GM19239 (cell line): ENCODE measurements at regions not wholly inside any gene's neighbourhood (a gene's known extent, or its start where the extent isn't known, plus 50 kb on each side); places are given as distances from the start of the nearest gene placed in this dataset.

Experiments used
- DNase-seq: peaks from one replicate; pipeline ENCODE4 v3.0.0; 2011; ENCODE audit warnings: low spot score; ENCODE audit not compliant: insufficient read length
- FAIRE-seq: peaks from 2 replicates; lab custom pipeline; 2011; peaks lifted over from hg19 to GRCh38; lab: Jason Lieb, UNC

DNA sequence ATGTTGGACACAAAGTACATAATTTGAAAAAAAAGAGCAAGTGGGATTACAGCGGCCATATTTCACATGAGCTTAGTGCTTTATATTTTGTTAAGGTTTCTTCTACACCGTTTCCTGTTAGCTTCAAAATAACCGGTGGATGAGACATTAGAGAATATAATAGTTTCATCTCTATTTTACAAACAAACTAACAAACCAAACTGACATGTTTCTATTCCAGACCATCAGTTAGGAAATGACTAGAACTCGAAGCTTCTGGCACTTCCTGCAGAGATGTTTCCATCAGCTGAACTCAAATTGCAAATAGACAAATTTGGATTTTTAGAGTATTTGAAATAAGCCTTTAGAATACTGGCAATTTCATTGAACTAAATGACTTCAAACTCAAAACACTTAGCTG is 86.5 kb downstream of the MTRR start:
- FAIRE-seq (no peak), DNase-seq (no peak)

DNA sequence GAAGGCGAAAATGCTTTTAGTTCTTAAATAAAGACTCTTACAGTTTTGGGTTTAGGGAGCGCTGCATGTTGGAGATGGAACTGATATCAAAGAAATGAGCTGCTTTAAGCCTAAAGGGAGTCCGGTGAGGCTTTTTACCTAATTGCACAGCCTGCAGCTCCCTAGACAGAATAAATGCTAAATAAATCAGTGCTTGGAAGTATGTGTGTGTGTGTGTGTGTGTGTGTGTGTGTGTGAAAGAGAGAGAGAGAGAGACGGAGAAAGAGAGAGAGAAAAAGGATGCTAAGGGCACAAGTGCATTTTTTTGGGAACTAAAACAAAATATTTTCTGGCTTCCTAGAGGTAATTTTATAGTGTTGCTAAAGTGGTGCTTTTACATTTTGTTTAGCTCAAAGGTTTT is 88.4 kb downstream of the MTRR start:
- DNase-seq (no peak), FAIRE-seq (no peak)

DNA sequence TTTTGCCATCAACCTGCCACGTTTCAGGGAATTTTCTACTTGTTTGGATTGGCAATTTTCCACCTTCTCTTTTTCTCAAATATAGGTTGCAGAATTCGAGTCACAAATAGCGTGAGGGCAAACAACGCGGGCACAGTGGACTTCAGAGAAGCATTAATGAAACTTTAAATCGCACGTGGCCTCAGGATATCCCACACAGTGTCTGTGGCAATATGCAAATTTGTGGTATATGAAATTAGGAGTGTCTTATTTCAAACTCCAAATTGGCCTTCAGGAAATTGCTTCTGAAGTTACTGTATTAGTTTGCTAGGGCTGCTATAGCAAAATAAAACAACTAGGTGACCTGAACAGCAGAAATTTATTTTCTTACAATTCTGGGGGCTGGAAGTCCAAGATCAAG is 91.2 kb downstream of the MTRR start:
- no peak for DNase-seq
- no peak for FAIRE-seq

DNA sequence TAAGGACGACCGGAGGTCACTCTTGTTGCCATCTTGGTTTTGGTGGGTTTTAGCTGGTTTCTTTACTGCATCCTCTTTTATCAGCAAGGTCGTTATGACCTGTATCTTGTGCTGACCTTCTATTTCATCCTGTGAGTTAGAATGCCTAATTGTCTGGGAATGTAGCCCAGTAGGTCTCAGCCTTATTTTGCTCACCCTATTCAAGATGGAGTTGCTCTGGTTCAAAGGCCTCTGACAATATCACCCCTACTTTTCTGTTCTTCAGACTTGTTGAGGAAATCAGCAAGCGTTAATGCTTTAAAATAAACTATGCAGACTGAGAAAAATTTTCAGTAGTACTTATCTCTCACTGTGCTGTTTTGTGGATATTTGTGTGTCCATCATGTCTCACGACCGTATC is 92.6 kb downstream of the MTRR start:
- FAIRE-seq: no peak
- DNase-seq: no peak

DNA sequence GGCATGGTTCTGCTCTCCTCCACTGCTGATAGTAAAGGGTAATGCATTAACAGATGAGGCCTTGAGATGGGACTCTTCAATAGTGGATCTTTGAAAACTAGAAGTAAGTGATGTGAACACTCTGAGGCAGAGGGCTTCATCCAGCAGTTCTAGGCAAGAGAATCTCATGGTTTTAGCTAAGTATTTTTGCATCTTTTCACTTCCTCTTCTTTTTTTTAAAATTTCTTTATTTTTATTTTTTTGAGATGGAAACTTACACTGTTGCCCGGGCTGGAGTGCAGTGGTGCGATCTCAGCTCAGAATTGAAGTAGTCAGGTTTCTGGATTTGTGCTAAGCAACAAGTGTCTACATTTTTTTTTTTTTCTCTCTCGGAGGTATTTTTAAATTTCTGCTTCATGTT is 101.9 kb downstream of the MTRR start:
- peak; percentile 35 for FAIRE-seq
- no peak for DNase-seq

DNA sequence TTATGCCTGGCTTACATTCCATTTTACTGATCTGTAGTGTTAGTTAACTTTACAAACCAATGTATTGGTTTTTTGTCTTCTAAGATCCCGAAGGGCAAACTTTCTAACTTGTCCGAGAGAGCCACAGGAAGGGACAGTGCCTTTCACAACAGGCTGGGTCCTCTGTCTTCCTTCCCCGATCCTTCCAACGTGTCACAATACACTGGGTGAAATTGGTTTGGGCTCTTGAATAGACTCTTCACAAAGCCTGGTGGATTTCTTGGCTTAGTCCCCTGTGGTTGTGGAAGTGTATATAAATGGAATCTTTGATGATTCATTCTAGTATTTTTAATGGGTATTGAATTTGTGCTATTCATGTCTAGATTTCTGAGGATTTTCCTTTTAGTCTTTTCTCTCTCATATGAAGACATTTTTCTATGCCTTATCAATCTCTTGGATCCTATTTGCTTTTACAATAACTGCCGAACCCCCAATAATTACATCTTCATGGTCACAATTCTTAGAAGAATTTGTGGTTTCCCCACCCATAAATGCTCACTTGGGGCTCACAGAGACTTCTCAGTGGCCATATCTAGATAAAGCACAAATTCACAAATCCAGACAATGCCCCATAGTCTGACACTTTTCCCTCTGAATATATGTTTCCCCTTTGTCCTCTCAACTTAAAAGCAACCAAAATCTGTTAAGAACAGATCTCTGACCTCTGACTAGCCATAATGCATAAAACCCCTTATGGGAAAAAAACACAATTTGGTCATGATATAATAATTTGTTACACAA is 107.7 kb downstream of the MTRR start:
- DNase-seq (no peak), FAIRE-seq (no peak)

DNA sequence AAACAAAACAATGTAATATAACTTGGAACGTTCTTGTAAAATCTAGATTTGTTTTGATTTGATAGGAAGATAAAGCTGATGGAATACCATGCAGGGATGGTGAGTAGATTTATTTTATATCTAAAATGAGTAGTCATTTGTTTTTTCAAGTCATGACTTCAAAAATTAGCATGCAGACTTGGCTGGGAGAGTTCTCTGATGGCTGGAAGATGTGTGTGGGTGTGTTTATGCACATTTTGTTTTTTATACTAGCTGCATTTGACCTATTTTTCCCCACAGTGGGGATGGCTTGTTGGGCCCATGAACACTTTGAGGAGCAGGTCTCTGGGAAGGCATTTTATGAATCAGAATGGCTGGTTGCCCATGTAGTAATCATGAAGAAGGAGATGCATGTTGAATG is 109.2 kb downstream of the MTRR start:
- no peak for DNase-seq
- no peak for FAIRE-seq

DNA sequence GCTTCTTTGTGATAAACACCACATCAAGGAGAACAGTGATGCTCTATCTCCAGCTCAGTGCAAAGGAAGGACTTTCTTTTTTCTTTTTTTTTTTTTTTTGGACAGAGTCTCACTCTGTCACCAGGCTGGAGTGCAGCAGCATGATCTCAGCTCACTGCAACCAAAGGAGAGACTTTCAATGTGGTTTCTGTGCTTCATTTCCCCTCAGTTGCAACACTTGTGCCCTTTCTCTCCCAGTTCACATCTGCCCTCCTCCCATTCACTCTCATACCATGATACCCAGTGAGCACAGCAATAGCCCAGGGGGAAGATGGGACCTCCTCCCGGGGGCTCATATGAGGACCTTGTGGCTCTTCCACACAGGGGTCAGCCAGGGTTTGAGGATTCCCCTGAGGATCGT is 110.0 kb downstream of the MTRR start:
- FAIRE-seq: no peak

DNA sequence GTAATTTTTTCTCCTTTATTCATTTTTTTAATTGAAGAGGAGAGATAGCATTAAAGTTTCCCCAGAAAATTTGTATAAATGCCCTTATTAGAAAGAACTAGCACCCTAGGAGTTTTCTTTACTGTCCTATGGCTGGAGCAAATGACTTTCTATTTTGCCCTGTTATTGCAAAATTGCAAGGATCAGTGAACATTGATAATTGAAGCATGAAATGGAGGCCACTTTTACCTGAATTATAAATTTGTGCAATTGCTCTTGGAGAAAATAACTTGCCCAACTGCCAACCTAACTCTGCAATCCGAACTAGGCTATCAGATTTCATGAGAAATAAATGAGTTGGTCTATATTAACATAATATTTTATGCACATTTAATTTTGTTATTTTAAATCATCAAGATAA is 111.9 kb downstream of the MTRR start:
- no peak for DNase-seq
- FAIRE-seq: no peak

More for the DNA sequence above, 110.0 kb downstream of the MTRR start:
- no peak for DNase-seq

DNA sequence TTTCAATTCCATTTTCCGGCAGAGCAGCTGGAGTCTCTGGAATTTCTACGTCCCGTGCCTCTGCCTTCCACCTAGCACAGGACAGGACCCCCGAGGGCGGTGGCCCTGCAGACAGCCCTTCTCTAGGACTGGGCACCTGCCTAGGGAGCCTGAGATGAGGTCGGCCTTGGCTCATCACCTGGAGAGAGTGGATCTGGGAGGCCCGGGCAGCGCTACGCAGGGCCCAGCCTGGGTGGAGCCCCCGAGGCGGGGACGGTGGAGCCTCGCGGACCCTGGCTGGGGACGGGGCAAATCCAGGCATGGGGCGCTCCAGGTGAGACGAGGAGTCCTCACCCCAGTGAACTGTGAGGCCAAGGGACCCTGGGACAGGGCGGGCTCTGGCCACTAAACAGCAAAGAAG is 114.5 kb downstream of the MTRR start:
- DNase-seq: no peak
- FAIRE-seq: no peak

DNA sequence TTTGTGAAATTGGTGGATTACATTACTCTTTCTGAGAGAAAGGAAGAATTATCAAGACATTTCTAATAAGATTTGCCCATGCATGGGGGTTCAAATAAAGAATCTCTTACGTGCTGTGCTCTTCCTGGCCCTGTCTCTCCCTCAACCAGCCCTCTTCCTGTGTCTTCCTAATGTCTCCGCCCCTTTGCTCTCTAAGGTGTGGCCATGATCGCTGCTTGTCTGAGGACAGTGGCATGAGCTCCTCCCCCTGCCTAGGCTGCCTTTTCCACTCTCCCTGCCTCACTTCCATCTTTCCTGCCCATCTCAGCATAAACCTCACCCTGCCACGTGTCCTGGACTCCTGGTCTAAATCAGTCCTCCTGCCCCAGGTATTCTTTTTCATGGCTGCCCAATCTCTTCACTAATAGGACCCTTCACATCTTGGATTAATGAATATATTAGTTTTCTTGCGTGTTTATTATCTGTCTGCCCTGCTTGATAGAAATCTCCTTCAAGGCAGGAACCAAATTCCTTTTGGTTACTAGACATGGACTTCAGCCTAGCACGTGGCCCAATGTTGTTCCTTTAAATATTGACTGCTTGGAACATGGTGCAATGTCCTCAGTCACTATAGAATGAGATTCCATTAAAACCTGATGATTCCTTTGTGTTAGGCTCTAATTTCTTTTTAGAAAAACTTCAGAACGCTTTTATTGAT is 122.3 kb downstream of the MTRR start:
- FAIRE-seq: no peak

DNA sequence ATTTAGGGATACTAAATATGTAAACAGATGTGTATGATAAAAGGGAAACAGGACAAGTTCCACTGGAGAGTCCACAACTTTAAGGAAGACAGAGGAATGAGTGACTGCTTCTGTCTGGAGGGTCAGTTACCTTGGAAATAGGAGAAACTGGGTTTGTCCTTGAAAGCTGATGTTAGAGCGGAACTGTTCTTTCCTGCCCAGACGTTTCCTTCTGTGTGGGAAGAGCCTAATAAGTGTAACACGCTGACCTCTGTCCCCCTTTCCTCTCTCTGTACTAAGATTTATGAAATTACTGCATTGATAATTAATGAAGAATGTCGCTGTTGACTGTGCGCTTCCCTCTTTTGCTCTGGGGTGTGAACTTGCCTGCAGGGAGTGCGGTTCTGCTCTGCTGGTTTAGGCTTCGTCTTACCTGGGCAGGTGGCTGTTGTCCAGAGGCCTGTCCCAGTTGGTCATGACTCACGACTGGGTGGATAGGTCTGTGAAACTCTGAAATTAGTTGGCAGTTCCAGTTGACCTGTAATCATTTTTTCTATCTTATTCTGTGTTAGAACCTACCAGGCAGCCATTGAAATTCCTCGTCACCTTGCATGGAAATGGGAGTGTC is 126.8 kb downstream of the MTRR start:
- DNase-seq (no peak), FAIRE-seq (no peak)

More for the DNA sequence above, 122.3 kb downstream of the MTRR start:
- DNase-seq: no peak

DNA sequence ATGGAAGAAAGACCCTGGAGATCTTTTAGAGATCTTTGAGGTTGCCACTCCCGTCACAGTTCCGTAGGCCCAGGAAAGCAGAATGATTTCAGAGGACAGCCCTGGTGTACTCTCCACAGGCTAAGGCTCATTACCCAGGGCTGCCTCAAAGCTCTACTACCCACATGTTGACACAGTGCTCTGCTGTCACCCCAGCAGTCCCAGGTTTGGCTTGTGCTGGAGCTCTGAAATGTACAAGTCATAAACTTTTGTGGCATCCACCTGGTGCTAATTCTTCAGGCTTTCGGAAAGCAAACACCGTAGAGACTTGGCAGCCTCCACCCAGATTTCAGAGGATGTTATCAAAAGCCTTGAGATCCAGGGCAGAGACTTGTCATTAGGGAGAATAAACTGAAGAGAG is 136.5 kb downstream of the MTRR start:
- no peak for FAIRE-seq
- no peak for DNase-seq

DNA sequence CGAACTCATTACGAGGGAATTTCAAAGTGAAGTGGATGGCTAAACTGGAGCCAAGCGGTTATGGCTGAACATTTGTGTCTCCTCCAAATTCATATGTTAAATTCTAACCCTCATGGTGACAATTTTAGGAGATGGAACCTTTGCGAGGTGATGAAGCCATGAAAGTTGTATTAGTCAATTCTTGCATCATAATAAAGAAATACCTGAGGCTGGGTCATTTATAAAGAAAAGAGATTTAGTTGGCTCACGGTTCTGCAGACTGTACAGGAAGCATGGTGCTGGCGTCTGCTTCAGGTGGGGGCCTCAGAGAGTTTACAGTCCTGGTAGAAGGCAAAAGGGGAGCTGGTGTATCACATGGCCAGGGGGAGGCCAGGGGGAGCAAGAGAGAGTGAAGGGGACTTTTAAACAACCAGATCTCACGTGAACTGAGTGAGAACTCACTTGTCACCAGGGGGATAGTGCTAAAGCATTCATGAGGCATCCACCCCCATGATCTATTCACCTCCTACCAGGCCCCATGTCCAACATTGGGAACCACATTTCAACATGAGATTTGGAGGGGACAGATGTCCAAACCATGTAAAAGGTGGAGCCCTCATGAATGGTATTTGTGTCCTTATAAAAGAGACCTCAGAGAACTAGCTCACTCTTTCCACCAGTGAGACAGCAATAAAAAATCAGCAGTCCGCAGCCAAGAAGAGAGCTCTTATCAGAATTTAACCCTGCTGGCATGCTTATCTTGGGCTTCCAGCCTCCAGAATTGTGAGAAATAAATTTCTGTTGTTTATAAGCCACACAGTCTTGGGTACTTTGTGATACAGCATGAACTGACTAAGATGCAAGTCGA is 143.4 kb downstream of the MTRR start:
- DNase-seq (no peak), FAIRE-seq (no peak)

DNA sequence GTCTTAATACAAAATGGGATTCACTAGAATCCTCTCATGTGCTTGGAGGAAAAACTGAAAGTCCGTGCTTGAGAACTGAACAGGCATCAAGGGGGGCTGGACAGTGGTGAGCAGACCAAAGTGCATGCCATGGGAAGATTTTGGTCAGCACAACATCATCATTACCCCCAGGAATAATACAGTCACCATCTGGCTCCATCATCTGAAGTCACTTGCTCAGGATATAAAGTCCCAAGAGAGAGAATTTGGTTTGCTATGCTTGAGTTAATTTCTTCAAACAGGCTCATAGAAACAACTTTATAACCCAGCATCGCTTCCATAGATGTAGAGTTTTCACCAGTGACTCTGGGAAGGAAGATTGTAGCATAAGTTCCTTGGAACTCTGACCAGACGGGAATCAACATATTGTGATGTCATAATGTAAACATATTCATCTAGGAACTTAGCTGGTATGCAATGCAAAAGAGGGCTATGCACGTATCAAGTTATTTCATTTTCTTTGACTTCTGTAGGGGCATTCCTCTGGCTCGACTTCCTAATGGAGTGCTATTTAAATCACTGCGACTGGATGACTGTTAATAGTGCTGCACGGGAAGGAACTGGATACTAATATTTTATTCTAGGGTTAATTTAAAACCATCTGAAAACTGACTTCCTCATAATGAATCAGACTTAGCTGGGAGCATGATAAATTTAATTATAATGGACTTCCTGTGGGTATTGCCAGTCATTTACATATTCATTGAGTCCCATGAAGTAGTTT is 145.2 kb downstream of the MTRR start:
- FAIRE-seq (no peak), DNase-seq (no peak)

DNA sequence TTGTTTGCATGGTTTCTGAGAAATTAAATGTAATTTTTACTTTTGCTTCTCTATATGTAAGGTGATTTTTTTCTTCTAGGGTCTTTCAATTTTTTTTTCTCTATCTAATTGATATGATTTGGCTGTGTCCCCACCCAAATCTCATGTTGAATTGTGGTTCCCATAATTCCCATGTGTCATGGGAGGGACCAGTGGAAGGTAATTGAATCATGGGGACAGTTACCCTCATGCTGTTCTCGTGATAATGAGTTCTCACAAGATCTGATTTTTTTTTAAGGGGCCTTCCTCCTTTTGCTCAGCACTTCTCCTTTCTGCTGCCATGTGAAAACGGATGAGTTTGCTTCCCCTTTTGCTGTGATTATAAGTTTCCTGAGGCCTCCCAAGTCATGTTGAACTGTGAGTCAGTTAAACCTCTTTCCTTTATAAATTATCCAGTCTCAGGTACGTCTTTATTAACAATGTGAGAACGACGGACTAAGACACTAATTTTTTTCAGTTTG is 150.8 kb downstream of the MTRR start:
- FAIRE-seq (no peak), DNase-seq (no peak)

DNA sequence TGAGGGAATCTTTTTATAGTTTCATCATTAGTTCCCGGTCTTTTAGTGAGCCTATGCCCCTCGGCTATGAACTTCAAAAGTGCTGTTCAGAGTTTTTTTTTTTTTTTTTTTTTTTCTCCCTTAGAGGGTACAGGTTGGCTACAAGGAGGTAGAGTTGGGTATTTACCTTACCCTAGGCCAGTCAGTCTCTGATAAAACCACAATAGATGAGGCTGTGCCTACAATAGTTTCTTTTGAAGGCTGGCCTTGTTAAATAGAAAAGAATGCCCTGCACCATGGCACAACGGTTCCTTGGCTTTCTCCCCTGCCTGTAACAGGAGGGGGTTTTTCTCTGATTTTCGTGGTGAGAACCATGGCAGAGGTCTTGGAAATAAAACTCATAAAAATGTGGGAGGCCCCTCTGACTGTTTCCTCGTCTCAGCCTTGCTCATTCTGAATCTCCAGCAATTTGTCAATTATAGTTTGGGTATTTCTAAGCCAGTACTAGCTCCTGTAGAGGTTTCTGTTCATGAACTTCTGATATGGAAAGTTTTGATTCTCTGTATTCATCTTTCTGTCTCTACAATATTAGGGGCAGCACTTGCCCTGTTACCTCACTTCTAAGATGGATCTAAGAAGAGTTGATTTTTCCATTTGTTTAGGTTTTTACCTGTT is 152.0 kb downstream of the MTRR start:
- no peak for DNase-seq
- no peak for FAIRE-seq

DNA sequence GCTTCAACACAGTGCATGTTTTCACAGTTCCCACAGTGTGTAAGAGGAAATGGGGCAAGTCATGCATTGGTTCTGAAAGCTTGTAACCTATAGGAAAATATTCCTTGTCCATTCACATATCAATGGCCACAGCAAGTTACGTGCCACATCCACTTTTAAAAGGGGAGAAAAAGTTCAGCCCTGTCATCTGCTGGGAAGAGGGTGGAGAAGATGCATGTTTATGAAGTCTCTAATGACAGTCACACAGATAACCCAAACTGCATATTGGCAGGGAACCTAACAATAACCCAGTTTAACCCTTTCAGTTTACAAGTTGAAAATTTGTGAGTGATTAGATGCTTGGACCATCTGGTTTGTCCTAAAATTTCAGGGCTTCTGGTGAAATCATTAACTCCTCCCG is 159.3 kb downstream of the MTRR start:
- DNase-seq (no peak), FAIRE-seq (no peak)

DNA sequence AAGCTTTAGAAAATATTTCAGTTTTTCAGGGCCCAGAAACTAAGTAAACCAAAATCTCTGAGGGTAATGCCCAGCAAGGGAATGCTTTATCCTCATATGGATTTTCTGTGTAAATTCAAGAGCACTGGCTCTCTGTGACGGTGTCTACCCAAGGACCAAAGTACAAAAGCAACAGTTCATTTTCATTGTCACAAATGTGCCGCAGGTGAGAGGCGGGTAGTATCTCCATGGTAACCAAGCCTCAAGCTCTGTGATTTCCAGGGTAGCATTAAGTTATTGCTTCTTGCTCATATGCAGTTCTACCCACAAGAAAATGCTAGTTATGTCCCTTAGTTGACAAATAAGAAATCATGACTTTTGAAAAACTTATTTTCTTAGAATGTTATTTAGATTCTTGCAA is 164.3 kb downstream of the MTRR start:
- FAIRE-seq (no peak), DNase-seq (no peak)
